ENCODE measurements at regions not wholly inside any gene's neighbourhood (a gene's known extent, or its start where the extent isn't known, plus 50 kb on each side); places are given as distances from the start of the nearest gene placed in this dataset.

GRCh38 chr6:53201270-53201669 lies 52.6 kb upstream of the GCM1 start:
- no peak overlapping the region for H3K4me3 ChIP-seq (ENCODE audit: low read depth, low read length)
- TF ChIP-seq, protein P1, sequence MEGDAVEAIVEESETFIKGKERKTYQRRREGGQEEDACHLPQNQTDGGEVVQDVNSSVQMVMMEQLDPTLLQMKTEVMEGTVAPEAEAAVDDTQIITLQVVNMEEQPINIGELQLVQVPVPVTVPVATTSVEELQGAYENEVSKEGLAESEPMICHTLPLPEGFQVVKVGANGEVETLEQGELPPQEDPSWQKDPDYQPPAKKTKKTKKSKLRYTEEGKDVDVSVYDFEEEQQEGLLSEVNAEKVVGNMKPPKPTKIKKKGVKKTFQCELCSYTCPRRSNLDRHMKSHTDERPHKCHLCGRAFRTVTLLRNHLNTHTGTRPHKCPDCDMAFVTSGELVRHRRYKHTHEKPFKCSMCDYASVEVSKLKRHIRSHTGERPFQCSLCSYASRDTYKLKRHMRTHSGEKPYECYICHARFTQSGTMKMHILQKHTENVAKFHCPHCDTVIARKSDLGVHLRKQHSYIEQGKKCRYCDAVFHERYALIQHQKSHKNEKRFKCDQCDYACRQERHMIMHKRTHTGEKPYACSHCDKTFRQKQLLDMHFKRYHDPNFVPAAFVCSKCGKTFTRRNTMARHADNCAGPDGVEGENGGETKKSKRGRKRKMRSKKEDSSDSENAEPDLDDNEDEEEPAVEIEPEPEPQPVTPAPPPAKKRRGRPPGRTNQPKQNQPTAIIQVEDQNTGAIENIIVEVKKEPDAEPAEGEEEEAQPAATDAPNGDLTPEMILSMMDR (IDR thresholded peaks at IDR 0.05; ENCODE audit: control insufficient read depth, extremely low read depth, insufficient read depth) = no peak
- no peak for DNase-seq (ENCODE audit: low read depth)

DNA sequence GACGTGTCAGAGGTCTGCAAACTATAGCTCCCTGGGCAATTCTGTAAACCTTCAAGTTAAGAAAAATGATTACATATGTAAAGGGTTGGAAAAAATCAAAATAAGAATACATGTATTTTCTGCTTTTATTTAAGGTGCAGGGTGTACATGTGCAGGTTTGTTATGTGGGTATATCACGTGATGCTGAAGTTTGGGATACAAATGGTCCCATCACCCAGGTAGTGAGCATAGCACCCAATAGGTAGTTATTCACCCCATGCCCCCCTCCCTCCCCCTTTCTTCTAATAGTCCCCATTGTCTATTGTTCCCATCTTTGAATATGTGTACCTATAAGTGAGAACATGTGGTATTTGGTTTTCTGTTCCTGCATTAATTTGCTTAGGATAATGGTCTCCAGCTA lies 51.1 kb upstream of the GCM1 start:
- DNase-seq (ENCODE audit: low read depth) = no peak
- TF ChIP-seq, protein P1 (IDR thresholded peaks at IDR 0.05; ENCODE audit: control insufficient read depth, extremely low read depth, insufficient read depth) = no peak
- H3K4me3 ChIP-seq (ENCODE audit: low read depth, low read length) = no peak overlapping the region

DNA sequence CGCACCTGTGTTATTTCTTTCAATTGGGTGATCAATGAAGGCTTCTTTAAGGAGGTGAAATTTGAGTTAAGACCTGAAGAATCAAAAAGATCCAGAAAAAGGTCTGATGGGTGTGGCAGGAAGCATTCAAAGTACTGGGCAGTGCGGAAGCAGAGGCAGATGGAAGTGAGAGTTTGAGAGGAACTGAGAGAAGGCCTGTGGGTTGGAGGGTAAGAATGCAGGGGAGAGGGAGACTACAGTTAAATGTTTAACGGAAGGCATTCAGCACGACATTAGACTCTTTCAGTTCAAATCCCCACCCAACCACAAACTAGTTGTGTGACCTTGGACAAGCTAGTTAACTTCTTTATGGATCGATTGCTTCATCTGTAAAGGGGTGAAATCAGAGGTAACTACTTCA lies 50.5 kb upstream of the GCM1 start:
- DNase-seq (ENCODE audit: low read depth) = no peak
- no peak overlapping the region for H3K4me3 ChIP-seq (ENCODE audit: low read depth, low read length)
- TF ChIP-seq, protein P1 (IDR thresholded peaks at IDR 0.05; ENCODE audit: control insufficient read depth, extremely low read depth, insufficient read depth) = no peak
